Activated naive CD4-positive, alpha-beta T cell treated with anti-CD3 and anti-CD28 coated beads for 36 hours (primary cell): ENCODE measurements at regions not wholly inside any gene's neighbourhood (a gene's known extent, or its start where the extent isn't known, plus 50 kb on each side); places are given as distances from the start of the nearest gene placed in this dataset.

Source experiments
- CTCF ChIA-PET: fragments of 350-600 bp; sonication (Branson Sonifier 250); formaldehyde crosslinking; loops from one replicate; lab custom pipeline; 2021; ENCODE audit warnings: antibody characterized with exemption; lab: Charles Lee
- DNase-seq: peaks from one replicate; pipeline ENCODE4 v3.0.0-alpha.2; 2020
- H3K27ac Mint-ChIP-seq: one replicate; pipeline ENCODE4 v1.8.0; 2021; ENCODE audit warnings: mild to moderate bottlenecking, mixed read lengths
- H3K27me3 Mint-ChIP-seq: one replicate; pipeline ENCODE4 v1.8.0; 2021; ENCODE audit warnings: low read depth, mixed read lengths
- H3K36me3 Mint-ChIP-seq: one replicate; pipeline ENCODE4 v1.8.0; 2021; ENCODE audit warnings: low read depth, mixed read lengths
- H3K4me1 Mint-ChIP-seq: one replicate; pipeline ENCODE4 v1.8.0; 2021; ENCODE audit warnings: low read depth, mixed read lengths
- H3K4me3 Mint-ChIP-seq: one replicate; pipeline ENCODE4 v1.8.0; 2021; ENCODE audit warnings: mild to moderate bottlenecking, moderate library complexity, mixed read lengths
- H3K9me3 Mint-ChIP-seq: one replicate; pipeline ENCODE4 v1.8.0; 2021; ENCODE audit warnings: mixed read lengths
- intact Hi-C: fragments of 100-400 bp; cut with micrococcal nuclease; formaldehyde crosslinking; loops from one replicate; pipeline ENCODE4 v1.15.1; 2023

- no peak overlapping the region for H3K4me3 Mint-ChIP-seq
- no peak overlapping the region for H3K27ac Mint-ChIP-seq
- H3K36me3 Mint-ChIP-seq, result no peaks in the 10 kb centered on the region
- peaks cover 7% of the 10 kb centered on the region for H3K27me3 Mint-ChIP-seq
- intact Hi-C loops, result no loop called here
- H3K9me3 Mint-ChIP-seq, result no peaks in the 10 kb centered on the region
- no peak for DNase-seq
- CTCF ChIA-PET, result no interaction called here
- no peaks in the 10 kb centered on the region for H3K4me1 Mint-ChIP-seq
Observed at GRCh38 chr10:10160821-10161312, 856.8 kb upstream of the CELF2 start.

- CTCF ChIA-PET, result no interaction called here
- no peak for DNase-seq
- H3K4me3 Mint-ChIP-seq, result no peak overlapping the region
- no peaks in the 10 kb centered on the region for H3K4me1 Mint-ChIP-seq
- peaks cover 7% of the 10 kb centered on the region for H3K27me3 Mint-ChIP-seq
- no peaks in the 10 kb centered on the region for H3K36me3 Mint-ChIP-seq
- H3K27ac Mint-ChIP-seq, result no peak overlapping the region
- intact Hi-C loops, result no loop called here
- H3K9me3 Mint-ChIP-seq, result no peaks in the 10 kb centered on the region
Observed at GRCh38 chr10:10164848-10165247, 852.8 kb upstream of the CELF2 start.

- H3K27me3 Mint-ChIP-seq, result peaks cover 7% of the 10 kb centered on the region
- CTCF ChIA-PET, result no interaction called here
- intact Hi-C loops, result no loop called here
- no peak overlapping the region for H3K27ac Mint-ChIP-seq
- no peaks in the 10 kb centered on the region for H3K4me1 Mint-ChIP-seq
- no peaks in the 10 kb centered on the region for H3K9me3 Mint-ChIP-seq
- H3K4me3 Mint-ChIP-seq, result no peak overlapping the region
- no peak for DNase-seq
- no peaks in the 10 kb centered on the region for H3K36me3 Mint-ChIP-seq
Observed at GRCh38 chr10:10165415-10165814, 852.3 kb upstream of the CELF2 start.

GRCh38 chr10:10178476-10178875 lies 839.2 kb upstream of the CELF2 start:
- DNase-seq, result no peak
- Mint-ChIP-seq H3K36me3 (no peaks in the 10 kb centered on the region), H3K27ac (no peak overlapping the region), H3K4me1 (no peaks in the 10 kb centered on the region), H3K27me3 (peaks cover 10% of the 10 kb centered on the region), H3K4me3 (no peak overlapping the region), H3K9me3 (peaks cover 1% of the 10 kb centered on the region)
- CTCF ChIA-PET, result interaction anchor here (0.7 kb wide), 1 partner anchor 257 kb away, joined by 3 read pairs; no protein-coding TSS in a partner anchor
- intact Hi-C loops, result no loop called here

- Mint-ChIP-seq H3K27me3 (peaks cover 18% of the 10 kb centered on the region), H3K36me3 (no peaks in the 10 kb centered on the region), H3K4me3 (no peak overlapping the region), H3K27ac (no peak overlapping the region), H3K4me1 (no peaks in the 10 kb centered on the region), H3K9me3 (no peaks in the 10 kb centered on the region)
- DNase-seq, result no peak
- CTCF ChIA-PET, result no interaction called here
- intact Hi-C loops, result no loop called here
Observed at GRCh38 chr10:10193848-10194247, 823.8 kb upstream of the CELF2 start.

- intact Hi-C loops, result no loop called here
- Mint-ChIP-seq H3K36me3 (no peaks in the 10 kb centered on the region), H3K9me3 (no peaks in the 10 kb centered on the region), H3K4me1 (no peaks in the 10 kb centered on the region), H3K4me3 (no peak overlapping the region), H3K27ac (no peak overlapping the region), H3K27me3 (peaks cover 12% of the 10 kb centered on the region)
- DNase-seq, result no peak
- CTCF ChIA-PET, result no interaction called here
Observed at GRCh38 chr10:10196701-10197100, 821.0 kb upstream of the CELF2 start.

GRCh38 chr10:10197423-10197822 lies 820.2 kb upstream of the CELF2 start:
- Mint-ChIP-seq H3K36me3 (no peaks in the 10 kb centered on the region), H3K9me3 (no peaks in the 10 kb centered on the region), H3K27ac (no peak overlapping the region), H3K4me3 (no peak overlapping the region), H3K4me1 (no peaks in the 10 kb centered on the region), H3K27me3 (peaks cover 7% of the 10 kb centered on the region)
- CTCF ChIA-PET, result no interaction called here
- DNase-seq, result no peak
- intact Hi-C loops, result no loop called here

DNA sequence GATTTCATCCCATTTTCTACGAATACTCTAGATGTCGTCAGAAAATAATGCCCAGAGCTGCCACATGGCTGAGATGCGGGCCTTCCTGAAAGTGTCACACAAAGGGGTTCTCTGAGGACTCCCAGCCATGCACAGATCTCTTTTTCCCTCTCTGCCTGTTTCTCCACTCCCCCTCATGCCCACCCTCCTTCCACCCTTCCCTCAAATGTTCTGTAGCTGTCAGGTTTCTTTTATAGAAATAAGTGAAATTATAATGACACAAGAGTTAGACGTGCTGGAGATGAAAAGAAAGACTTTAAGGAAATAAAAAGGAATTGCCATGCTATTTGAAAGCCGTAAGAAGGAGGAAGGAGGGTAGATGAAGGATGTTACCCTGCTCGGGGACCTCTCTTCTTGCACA lies 819.3 kb upstream of the CELF2 start:
- Mint-ChIP-seq H3K4me1 (no peaks in the 10 kb centered on the region), H3K27ac (no peak overlapping the region), H3K9me3 (peaks cover 5% of the 10 kb centered on the region), H3K27me3 (peaks cover 11% of the 10 kb centered on the region), H3K4me3 (no peak overlapping the region), H3K36me3 (no peaks in the 10 kb centered on the region)
- CTCF ChIA-PET, result no interaction called here
- DNase-seq, result no peak
- intact Hi-C loops, result no loop called here

- DNase-seq, result no peak
- peaks cover 11% of the 10 kb centered on the region for H3K9me3 Mint-ChIP-seq
- no peaks in the 10 kb centered on the region for H3K36me3 Mint-ChIP-seq
- H3K27ac Mint-ChIP-seq, result no peak overlapping the region
- CTCF ChIA-PET, result no interaction called here
- peaks cover 12% of the 10 kb centered on the region for H3K27me3 Mint-ChIP-seq
- H3K4me1 Mint-ChIP-seq, result no peaks in the 10 kb centered on the region
- no peak overlapping the region for H3K4me3 Mint-ChIP-seq
- intact Hi-C loops, result no loop called here
Observed at GRCh38 chr10:10204415-10204814, 813.3 kb upstream of the CELF2 start.

DNA sequence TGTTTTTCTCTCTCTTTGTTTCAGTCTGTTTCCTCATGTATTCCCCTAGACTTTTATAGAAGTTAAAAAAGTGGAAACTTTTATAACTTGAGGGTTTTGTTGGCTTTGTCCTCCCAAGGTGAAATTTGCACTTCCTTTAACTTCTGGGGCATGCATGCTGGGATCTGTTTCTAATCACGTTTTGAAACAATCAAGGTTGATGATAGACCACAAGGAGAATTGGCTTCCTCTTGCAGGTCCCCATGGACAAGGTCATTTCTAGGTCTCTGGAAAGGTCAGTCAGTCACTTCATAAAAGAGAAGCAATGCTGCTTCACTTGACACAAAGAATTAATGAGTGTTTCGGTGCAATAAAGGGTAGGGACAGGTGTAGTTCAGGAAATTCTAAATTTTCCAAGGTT lies 811.8 kb upstream of the CELF2 start:
- Mint-ChIP-seq H3K36me3 (no peaks in the 10 kb centered on the region), H3K27ac (no peak overlapping the region), H3K4me1 (no peaks in the 10 kb centered on the region), H3K4me3 (no peak overlapping the region), H3K27me3 (peaks cover 11% of the 10 kb centered on the region), H3K9me3 (peaks cover 11% of the 10 kb centered on the region)
- CTCF ChIA-PET, result no interaction called here
- no peak for DNase-seq
- intact Hi-C loops, result no loop called here

DNA sequence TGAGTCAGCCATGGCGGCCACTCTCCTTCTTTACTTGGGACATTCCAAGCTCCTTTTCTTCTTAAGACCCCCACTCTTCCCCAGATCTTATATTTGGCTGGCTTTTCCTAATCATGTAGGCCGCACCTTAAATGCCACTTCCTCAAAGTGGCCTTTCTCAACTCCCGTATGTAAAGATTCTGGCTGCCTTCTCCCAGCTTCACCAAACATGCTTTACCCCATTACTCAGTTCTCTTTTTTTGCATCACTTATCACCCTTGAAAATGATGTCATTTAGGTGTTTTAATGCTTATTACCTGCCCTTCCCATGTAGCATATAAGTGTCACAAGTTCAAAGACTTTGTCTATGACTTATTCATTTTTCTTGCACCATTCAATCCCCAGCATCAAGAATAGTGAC lies 810.1 kb upstream of the CELF2 start:
- no peak overlapping the region for H3K27ac Mint-ChIP-seq
- intact Hi-C loops, result no loop called here
- H3K4me1 Mint-ChIP-seq, result no peaks in the 10 kb centered on the region
- H3K9me3 Mint-ChIP-seq, result peaks cover 11% of the 10 kb centered on the region
- no peak overlapping the region for H3K4me3 Mint-ChIP-seq
- DNase-seq, result no peak
- CTCF ChIA-PET, result no interaction called here
- peaks cover 18% of the 10 kb centered on the region for H3K27me3 Mint-ChIP-seq
- H3K36me3 Mint-ChIP-seq, result no peaks in the 10 kb centered on the region

- H3K27me3 Mint-ChIP-seq, result peaks cover 13% of the 10 kb centered on the region
- H3K36me3 Mint-ChIP-seq, result no peaks in the 10 kb centered on the region
- no peaks in the 10 kb centered on the region for H3K4me1 Mint-ChIP-seq
- no peak overlapping the region for H3K4me3 Mint-ChIP-seq
- intact Hi-C loops, result no loop called here
- CTCF ChIA-PET, result no interaction called here
- peaks cover 6% of the 10 kb centered on the region for H3K9me3 Mint-ChIP-seq
- DNase-seq, result no peak
- H3K27ac Mint-ChIP-seq, result no peak overlapping the region
Observed at GRCh38 chr10:10208196-10208595, 809.5 kb upstream of the CELF2 start.

DNA sequence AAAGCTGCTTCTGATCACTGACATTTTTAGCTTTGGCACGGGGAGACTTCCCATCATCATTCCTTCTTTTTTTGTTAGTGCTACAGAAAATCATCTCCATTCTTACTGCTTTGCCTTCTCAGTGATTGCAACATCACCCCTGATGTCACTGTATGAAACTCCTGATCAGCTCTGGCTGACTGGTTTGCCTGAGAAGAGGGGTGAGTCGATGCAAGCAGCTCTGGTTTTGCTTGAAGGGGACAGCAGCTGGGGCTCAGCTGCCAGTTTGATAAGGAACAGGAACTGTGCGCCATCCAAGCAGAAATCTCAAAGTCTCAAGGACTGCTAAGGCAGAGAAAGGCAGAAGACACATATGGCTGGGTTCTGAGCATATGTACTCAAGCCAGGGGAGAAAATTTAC lies 808.5 kb upstream of the CELF2 start:
- Mint-ChIP-seq H3K4me3 (no peak overlapping the region), H3K9me3 (peaks cover 4% of the 10 kb centered on the region), H3K27me3 (peaks cover 13% of the 10 kb centered on the region), H3K27ac (no peak overlapping the region), H3K4me1 (no peaks in the 10 kb centered on the region), H3K36me3 (no peaks in the 10 kb centered on the region)
- intact Hi-C loops, result no loop called here
- CTCF ChIA-PET, result no interaction called here
- no peak for DNase-seq

- H3K9me3 Mint-ChIP-seq, result no peaks in the 10 kb centered on the region
- H3K4me1 Mint-ChIP-seq, result no peaks in the 10 kb centered on the region
- peaks cover 18% of the 10 kb centered on the region for H3K27me3 Mint-ChIP-seq
- DNase-seq, result no peak
- no peak overlapping the region for H3K4me3 Mint-ChIP-seq
- intact Hi-C loops, result no loop called here
- no peak overlapping the region for H3K27ac Mint-ChIP-seq
- CTCF ChIA-PET, result no interaction called here
- H3K36me3 Mint-ChIP-seq, result no peaks in the 10 kb centered on the region
Observed at GRCh38 chr10:10211409-10211808, 806.3 kb upstream of the CELF2 start.
